ENCODE measurements at regions not wholly inside any gene's neighbourhood (a gene's known extent, or its start where the extent isn't known, plus 50 kb on each side); places are given as distances from the start of the nearest gene placed in this dataset.
A peak's percentile ranks its signal among the peaks of the same experiment; 100 is the strongest.

- no peak for DNase-seq
These were observed 50.2 kb upstream of the LRP8 start for GRCh38 chr1:53378061-53378460.

GRCh38 chr1:53378932-53379661 is 51.2 kb upstream of the LRP8 start:
- no peak for DNase-seq

GRCh38 chr1:53379662-53380002 is 51.8 kb upstream of the LRP8 start:
- no peak for DNase-seq

- DNase-seq, result no peak
These were observed 52.4 kb upstream of the LRP8 start for GRCh38 chr1:53380296-53380695.

GRCh38 chr1:53381790-53382401 is 54.0 kb upstream of the LRP8 start:
- DNase-seq, result no peak

DNA sequence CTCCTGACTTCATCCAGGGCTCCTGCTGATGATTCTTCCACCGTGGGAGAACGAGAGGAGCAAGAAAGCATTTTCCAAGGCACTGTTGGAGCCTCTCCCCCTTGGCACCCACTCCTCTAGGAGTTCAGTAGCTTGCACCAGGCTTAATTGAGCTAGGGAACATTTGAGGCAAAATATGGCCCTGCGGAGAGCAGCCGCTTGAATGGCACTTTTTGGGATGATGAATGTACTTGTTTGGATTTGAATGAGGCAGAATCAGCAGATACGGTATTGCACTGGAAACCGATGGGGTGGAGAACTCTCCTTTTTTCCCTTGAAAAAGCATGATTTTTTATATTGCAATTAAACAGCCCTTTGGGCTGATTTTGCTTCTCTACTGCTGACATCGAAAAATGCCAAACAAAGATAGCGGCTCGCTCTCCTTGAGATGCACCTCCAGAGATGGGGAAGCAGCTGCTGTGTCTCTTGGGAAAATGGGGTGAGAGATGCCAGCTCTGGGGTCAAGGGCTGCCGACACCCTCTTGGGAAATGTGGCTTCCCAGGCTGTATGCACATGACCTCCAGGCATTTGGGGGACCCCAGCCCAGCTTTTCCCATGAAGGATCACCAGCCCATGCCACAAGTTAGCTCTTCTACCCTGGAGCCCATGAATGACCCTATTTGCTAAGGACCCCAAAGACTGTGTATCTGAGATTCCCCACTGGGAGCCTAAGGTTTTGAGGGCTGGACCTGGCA is 55.4 kb upstream of the LRP8 start:
- no peak for DNase-seq

DNA sequence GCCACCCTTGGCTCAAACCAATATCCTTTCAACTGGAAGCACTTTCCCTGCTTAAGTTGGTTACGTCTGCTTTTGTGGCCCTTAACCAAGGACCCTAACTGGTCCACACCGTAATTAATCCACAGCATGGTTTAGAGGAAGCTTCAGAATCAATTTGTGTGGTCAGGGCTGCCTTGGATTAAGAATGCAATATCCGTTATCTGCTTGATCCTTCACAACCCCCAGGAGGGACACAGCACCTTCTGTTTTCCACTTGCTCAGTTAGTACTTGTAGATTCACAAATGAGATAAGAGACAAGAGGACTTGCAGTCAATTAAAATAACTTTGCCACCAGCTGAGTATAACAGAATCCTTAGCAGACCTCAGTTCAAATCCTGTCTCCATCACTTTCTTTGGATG is 56.9 kb upstream of the LRP8 start:
- no peak for DNase-seq

DNA sequence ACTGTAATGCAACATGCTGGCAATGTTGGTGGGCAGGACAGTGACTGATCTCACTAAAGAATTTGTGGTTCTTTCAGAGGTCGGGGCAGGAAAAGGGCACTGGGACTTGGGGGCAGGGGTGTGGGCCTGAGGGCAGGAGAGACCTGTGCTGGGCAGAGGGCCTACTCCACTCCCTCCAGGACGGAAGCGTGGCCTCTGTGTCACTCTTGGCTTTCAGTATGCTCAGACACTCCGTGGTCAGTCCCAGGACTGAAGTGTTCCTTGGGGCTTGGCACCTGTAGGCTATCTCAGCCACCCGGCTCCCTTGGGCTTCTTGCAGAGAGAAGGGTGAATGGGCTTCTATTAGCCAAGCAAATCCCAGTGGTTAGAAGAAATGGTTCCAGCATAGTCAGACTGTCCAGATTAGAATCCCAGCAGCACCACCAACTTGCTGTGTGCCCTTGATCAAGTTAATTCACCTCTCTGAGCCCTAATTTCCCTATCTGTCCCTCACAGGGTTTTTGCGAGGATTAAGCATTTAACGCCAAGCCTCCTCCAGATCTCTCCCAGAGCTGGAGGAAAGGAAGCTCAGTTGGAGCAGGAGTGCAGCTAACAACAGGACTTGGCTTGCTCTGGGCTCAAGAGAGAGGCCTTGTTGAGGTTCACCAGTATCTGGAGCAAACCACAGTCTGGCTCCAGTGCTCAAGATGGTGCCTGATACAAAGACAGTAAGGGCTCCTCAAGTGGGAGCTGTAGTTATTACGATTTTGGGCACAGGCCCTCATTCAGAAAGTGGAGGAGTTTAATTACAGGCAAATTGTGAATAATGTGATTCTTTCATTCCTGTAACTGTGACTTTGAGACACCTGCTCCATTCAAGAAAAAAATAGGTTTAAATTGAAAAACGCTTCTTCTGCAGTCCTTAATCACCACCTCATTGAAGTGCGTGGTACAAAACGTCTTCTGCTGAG is 57.7 kb upstream of the LRP8 start:
- no peak for DNase-seq

GRCh38 chr1:53388963-53389362 is 61.1 kb upstream of the LRP8 start:
- DNase-seq, result no peak

- no peak for DNase-seq
These were observed 62.4 kb upstream of the LRP8 start for GRCh38 chr1:53390261-53390660.

GRCh38 chr1:53390736-53391135 is 62.9 kb upstream of the LRP8 start:
- no peak for DNase-seq

GRCh38 chr1:53391296-53391695 is 63.4 kb upstream of the LRP8 start:
- no peak for DNase-seq

GRCh38 chr1:53391982-53392381 is 64.1 kb upstream of the LRP8 start:
- no peak for DNase-seq

DNA sequence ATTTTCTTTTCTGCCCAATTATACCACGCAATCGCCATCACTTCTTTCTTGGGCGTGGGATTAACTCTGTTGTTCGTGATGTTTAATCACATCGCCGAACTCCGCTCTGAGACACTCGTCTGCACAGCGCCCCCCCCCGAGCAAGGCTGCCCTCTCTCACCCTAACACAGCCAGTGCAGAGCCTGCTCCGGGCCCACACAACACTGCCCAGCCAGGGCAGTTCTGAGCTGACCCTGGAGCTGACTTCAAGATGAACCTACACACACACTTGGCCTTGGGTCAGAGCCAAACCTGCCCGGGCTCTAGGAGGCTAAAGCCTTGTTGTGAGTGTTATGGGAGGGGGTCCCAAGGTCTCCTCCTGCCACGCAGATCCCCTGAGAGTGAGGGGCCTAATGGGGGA is 64.6 kb upstream of the LRP8 start:
- no peak for DNase-seq

- peak; percentile 74 for DNase-seq
These were observed 65.5 kb upstream of the LRP8 start for GRCh38 chr1:53393325-53393792.

- no peak for DNase-seq
These were observed 64.9 kb upstream of the DMRTB1 start for GRCh38 chr1:53394306-53394705.

- DNase-seq, result no peak
These were observed 63.5 kb upstream of the DMRTB1 start for GRCh38 chr1:53395671-53396215.

DNA sequence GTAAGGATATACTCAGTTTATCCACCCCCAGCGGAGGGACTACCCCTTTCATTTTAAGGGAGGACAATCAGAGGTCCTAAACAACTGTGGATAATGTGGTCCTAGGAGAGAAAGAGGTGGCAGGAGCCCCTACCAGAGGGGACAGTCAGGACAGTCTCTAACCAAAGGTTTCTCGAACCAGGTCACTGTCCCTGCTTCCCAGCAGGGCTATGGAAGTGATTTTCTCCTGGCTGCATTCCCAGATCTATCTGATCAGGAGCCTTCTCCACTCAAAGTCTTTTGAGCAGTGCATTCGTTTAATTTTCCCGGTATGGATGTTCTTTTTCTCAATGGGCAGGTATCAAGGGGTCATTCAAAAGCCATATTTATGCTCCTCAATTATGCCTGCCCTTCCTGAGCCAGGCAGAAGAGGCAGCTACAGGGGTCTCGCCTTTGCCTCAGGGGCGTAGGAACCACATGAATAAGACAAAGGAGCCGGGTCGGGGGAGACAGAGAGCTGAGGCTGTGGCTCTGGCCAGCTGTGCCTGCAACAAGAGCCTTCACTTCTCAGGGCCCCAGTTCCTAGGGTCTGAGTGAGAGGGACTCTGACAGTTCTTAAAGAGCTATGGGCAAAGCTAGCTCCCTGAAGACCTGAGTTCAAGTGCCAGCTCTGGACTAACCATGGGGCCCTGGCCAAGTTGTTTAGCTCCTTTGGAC is 62.5 kb upstream of the DMRTB1 start:
- DNase-seq, result no peak

- DNase-seq, result no peak
These were observed 61.1 kb upstream of the DMRTB1 start for GRCh38 chr1:53398091-53398490.

- DNase-seq, result no peak
These were observed 60.4 kb upstream of the DMRTB1 start for GRCh38 chr1:53398576-53399365.

Measured in activated naive CD4-positive, alpha-beta T cell treated with Interleukin-2 at 50 U/mL for 16 hours (primary cell).